NCI-H2227 (cell line): ENCODE measurements at regions not wholly inside any gene's neighbourhood (a gene's known extent, or its start where the extent isn't known, plus 50 kb on each side); places are given as distances from the start of the nearest gene placed in this dataset.

Experiments used
- DNase-seq: peaks from one replicate; lab custom pipeline; 2025; ENCODE audit not compliant: unreplicated experiment; lab: John Stamatoyannopoulos, UW

DNA sequence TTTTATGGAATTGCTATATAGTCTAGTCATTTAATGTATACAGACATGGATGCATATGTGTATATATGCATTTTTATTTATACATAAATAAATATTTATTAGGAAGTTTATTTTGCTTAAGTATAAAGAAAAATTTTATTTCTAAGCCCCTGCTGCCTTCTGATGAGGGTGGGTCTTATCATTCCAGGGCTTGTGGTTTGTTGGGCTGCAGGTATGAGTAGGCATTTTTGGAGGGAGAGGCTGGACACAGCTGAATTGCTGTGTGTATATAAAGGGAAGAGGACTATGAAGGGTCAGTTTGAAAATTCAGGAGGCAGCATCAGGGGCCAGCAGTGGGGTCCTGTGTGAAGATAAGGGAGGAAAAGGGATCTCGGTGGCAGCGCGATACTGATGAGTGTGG is 189.4 kb downstream of the TMEM182 start:
- no peak for DNase-seq

DNA sequence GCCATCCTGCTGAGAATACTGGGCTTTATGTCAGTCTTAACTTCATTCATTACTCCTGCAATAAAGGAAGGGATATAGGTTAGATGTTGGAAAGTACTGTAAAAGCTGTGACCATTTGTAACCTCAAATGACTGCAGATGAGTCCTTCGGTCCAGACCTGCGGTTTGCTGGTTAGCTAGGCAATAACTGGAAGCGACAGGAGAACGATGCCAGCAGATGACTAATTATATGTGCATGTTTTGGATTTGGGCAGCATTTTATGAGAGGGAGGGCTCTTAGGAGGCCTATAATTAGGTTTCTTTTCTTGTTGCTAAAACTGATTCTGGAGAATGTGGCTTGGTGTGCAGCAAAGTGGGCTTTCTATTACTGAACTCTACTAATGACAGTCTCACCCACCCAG is 205.6 kb downstream of the TMEM182 start:
- DNase-seq = no peak

DNA sequence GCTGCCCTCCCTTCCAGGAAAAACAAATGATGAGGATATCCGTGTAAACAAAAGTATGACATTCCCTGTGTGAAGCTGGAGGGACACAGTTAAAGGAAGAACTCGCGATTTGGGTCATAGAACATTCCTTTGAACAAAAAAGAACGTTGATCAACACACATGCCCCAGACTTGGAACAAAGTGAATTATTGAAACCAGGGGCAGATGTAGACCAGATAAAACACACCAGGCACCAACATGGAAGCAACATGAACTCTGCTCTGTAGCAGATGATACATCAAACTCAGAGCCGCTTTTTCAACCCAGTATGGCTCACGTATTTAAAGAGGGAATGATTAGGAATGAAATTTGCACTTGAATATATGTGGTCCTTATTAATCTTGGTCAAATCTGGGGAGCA is 206.5 kb downstream of the TMEM182 start:
- no peak for DNase-seq

DNA sequence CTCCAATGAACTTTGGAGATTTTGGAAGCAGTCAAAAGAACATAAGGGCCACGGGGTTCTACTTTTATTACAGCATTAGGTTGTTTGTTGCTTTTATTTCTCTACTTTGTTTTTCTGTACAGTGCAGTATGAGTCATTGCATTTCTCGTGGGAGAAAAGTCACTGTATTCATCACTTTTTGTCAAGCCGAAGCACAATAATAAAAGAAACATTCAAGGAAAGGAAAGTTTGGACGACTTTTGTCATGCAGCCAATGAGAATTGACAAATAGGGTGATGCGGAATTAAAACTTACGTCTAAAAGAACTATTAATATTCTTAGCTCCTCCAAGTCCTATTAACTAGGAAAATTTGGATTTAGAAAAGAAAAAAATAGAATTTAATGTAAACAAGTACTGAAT is 209.9 kb downstream of the TMEM182 start:
- DNase-seq = no peak

DNA sequence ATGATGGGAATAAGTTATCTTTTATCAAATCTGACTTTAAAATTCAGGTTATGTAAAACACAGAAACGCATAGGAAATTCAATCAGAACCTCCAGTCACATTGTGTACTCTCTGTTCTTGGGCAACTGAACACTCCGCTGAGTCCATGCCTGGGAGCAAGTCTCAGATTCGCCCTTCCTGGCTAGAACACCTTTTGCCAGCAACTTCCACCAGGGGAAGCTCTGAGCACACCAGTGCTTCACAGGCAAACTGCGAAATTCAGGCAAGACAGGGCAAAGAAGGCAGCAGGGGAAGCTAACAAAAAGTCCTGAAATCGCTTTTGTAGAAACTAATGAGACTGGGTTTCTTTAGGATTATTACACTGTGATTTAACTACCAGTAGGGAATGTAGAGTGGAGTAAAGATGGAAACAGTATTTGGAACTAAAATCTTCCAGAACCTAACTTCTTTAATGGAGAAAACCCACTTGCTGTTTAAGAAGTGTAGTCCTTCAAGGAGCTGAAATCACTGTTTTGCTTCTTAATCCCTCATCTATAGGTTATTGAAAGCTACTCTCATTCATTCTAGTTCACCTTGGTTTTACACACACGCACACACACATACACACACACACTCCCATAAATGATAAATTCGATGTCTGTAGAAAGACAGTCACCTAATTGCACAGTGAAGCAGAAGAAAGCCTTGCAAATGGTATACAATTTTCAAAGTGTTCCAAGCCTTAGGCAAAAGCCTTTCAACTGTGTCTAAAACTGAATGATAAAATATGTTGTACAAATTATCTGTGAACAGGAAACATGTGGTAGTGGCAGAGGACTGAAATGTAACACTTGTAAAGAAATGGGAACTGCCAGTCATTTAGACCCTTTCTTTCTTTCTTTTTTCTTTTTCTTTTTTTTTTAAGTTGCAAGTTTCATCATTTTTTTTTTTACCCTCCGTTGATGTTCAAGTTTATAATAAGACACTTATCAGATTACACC is 214.5 kb downstream of the TMEM182 start:
- DNase-seq = no peak

DNA sequence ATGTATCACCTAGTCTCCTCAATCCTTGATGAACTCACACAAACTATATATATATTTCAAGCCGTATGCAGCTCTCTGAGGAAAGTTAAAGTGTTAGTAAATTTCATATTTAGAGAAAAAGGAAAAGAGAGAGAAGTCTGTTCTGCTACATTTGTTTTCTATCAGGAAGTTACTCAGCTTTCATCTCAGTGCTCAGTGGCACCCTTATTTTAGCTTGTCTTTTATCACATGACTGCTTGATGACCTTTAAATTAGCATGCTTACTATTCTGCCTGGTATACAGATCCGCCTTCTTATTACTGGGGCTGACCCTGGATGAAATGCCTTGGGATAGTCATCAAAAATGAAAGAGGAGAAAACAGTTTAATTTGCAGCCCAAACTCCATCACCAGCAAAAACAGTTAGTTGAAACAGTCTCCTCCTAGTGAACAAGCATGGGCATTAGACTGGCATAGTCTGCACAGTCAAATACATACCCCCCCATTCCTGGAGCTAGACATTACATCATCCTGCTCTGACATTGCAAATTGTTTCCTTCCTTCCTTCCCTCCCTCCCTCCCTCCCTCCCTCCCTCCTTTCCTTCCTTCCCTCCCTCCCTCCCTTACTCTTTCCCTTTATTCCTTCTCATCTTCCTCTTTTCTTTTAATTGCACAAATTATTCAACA is 215.7 kb downstream of the TMEM182 start:
- DNase-seq = no peak

DNA sequence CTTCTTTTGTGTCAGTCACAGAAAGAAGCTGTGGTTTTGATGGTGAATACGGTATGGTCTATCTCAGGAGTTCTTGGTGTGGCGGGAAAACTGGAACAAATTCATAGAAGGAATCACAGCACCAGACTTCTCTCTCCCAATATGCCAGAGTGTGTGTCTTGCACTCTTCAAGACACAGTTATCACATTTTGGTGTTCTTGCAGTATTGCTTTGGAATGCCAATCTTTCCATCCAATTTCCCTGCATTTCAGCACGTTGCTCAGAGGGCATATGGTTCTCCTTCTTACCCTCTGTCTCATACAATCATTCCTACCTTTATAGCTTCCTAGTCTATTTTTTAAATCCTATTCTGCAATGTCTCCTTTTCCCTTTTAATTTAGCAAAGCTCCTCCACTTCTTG is 216.3 kb downstream of the TMEM182 start:
- DNase-seq = no peak

DNA sequence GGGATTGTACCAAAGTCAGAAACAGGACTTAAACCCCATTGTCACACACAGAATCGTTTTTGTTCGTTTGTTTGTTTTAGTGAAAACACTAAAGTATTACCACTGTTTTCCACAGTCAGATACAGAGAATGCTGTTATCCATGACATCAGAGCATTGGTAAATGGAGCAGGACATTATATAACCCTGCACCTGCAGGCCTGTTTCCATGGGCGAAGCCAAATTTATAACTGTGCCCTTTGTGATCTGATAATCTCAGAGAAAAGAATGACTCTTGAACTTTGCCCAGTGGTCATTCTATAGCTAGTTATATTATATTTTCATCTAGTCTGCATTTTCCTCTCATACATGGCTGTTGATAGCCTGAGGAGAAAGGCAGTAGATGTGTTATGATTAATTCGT is 217.6 kb downstream of the TMEM182 start:
- DNase-seq = no peak

DNA sequence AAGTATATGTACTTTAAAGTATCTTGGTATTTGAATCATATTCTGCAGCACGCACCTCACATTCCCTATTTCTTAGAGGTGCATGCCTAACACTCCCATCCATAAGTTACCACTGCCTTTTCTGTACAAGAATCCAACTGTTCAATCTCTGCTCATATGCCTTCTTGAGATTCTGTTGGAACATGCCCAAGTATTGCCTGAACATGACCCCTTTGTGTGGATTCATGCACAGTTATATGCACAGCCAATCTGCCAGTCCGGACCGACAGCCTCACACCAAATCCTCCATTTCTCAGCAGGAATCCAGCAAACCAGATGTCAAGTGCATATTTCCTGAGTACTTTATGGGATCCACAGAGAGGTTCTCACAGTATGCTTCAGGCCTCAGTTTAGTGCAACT is 222.0 kb downstream of the TMEM182 start:
- no peak for DNase-seq

DNA sequence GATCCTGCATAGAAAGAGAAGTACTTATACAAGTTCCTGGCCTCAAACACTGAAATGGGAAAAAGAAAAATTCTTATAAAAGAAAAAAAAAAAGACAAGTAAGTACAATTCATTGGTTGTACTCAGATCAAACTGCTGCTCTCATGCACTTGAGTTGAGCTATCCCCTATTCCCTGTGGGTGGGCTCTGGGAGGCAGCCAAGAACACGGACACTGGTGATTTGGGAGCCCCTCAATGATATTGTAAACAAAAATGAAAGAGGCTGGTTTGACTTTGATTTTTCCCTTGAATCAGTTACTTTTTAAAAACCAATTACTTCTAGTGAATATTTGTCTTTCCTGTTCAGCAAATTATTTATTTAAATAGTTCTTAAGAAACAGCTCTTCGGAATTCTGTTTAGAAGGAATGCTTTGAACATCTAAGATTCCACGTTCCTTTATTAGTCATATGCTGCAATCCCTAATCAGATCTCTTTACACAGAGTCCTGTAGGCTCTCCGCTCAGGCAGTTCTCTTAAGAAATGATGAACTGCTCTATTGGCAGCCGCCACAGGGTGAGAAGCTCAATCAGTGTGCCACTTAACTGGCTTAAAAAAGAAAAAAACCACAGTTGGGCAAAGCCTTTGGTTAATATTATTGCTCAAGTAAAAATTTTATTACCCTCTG is 225.1 kb downstream of the TMEM182 start:
- no peak for DNase-seq

DNA sequence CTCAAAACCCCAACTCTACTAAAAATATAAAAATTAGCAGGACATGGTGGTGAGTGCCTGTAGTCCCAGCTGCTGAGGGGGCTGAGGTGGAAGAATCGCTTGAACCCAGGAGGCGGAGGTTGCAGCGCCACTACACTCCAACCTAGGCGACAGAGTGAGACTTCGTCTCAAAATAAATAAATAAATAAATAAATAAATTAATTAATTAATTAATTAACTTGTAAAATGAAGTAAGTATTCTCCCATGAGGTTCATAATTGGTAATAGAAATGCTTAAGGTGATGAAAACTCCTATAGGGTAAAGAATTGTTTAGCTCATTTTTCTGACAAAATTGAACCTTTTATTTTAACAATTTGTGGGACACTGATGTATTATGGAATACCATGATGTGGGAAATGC is 230.8 kb downstream of the TMEM182 start:
- DNase-seq = no peak

DNA sequence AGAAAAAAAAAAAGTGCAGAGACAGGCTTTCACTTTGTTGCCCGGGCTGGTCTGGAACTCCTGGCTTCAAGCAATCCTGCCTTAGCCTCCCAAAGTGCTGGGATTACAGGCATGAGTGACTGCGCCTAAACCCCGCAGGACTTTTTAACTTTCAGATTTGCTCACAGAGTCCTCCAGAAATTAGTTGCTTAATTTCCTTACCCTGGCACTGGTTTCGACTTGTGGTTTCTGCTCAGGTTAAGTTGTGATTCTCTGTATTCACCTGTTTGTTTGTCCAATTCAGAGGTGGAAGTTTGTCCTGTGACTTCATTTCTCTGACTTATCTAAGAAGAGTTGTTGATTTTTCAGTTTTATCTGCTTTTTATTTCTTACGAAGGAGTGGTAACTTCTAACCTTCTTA is 238.1 kb downstream of the TMEM182 start:
- no peak for DNase-seq

DNA sequence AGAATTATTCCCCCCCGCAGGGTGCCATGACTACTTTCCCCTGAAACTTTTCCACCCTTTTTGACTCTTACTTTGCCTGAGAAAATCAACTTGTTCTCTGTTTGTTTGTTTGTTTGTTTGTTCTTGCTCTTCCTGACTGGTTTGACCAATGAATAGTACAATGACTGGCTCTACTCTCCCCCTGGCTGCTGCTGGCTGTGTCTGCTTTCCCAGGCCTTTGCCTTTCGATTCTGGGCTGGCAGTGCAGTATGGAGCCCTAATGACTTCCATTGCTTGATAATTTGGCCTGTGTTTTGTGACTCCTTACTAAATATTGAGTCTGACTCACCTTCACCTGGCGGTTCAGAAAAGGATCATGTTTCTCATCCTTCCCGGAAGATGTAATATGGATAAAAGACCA is 241.1 kb downstream of the TMEM182 start:
- DNase-seq = no peak

DNA sequence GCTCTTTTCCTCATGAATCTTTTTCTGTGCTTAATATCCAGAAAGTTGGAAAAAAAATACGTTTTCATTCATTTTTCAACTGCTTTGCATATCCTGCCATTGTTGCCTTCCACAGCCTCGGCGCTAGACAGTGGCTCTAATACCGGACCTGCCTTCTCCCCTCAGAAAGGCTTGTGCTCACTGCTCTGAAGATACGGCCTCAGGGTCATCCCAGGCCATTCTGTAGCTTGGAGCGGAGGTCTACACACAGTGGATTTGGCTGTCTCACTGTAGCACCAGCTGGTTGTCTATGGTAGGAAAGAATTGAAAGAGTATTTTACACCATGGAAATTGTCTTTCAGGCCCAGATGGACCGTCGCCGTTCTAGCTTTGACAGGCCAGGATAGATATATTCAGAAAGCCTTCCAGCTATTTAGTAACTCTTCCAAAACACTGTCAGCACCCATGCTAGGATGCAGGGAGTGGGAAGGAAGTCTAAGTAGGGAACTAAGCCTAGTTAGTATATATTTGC is 242.0 kb downstream of the TMEM182 start:
- DNase-seq = no peak

DNA sequence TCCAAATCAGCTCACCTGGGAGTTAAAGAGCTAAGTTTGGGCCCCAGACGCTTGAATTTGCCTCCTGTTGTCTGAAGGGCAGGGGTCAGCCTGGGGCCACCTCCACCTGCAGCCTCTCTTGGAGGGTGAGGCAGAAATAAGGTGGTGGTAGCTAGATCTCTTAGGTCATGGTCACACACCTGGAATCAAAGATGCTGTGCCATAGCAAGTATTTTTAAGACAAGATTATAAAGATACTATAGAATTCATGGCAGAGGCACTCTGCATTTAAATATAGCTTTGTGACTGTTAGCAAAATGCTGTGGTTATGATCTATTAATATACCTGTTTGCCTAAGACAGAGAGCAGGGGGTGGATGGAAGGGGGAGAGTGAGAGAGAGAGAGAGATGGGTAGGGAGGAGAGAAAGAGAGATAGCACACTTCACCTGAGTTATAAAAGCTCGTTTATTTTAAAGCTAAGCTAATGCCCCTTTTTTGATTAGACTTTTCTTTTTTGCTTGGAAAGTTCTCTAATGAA is 242.7 kb downstream of the TMEM182 start:
- no peak for DNase-seq

DNA sequence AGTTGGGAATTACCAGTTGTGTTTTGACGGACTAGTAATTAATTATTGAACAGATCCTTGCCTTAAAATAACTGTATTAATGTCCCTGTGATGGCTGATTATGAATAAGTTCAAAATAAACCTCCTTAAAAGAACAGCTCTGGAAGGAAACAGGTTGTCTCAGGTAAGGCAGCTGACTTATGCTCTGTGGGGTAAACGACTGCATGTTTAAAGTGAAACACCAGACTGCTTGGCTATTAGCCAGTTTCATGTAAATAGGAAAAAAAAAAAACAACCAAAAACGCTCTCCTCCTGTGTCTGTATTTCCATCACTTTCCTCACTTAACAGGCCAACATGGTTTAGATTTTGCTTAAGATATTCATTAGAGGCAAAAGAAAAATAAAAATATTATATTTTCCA is 243.6 kb downstream of the TMEM182 start:
- no peak for DNase-seq

DNA sequence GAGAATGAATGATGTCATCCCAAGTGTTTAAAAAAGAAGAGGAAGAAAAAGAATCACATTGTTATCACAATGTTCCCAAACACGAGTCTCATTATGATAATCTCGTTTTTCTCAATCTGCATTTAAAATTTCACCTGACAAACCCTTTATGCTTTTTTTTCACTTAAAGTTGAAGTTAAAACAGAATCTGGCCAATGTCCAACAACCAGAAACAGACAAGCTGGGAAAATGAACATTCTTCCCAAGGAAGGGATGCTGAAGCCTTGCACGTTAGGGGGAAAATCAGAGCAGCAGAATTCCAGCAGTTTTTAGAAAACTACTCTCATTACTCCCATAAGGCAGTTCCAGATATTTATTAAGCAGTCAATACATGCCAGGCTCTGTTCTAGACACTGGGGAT is 245.3 kb downstream of the TMEM182 start:
- no peak for DNase-seq

DNA sequence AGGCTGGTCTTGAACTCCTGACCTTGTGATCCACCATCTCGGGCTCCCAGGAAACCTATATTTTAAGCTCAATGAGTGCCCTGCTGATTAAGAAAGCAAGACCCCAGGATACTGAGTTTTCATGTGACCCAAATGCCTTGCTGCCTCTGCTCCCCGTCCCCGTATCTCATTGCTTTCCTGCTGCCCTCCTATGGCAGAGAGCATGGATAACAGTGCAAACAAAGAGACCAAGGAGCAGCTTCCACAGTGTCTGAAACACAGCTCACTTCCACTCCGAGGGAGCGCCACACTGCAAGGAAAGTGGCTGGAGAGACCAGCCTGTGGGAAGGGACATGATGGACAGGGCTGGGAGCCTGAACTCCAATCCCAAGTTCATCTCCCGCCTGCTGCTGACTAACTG is 246.8 kb downstream of the TMEM182 start:
- no peak for DNase-seq

DNA sequence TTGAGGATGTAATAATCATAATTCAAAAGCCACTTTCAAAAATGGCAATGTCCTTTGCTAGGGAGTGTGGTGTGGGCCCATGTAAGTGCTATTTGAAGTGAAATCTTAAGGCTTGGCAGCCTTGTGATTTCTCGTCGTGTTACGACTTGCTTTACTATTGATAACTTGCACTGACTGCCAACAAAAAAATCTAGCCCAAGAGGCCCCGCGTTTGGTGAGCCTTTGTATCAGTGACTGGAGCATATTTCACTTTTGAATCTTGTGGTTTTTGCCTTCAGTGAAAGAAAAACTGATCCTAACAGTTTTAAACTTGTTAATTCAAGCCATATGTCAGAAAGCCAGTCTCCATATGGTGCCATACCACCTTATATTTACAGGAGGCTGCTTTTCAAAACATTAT is 248.0 kb downstream of the TMEM182 start:
- no peak for DNase-seq

DNA sequence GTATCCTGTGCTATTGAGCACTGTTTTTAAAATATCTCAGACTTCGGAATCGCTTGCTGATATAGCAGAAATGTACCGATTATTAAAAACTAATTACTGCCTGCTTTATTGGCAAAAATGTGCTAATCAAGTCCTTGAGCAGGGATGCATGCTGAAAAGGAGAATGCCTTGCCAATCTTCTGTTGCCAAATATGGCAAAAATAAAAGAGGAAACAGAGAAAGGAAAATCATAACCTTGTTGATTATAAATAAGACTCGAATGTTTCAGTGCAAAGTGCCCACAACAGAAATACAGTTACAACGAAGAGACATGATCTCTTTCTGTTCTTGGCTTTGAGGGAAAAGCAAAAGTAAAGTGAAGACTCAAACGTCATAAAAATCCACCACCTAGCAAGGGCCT is 248.5 kb downstream of the TMEM182 start:
- DNase-seq = no peak

DNA sequence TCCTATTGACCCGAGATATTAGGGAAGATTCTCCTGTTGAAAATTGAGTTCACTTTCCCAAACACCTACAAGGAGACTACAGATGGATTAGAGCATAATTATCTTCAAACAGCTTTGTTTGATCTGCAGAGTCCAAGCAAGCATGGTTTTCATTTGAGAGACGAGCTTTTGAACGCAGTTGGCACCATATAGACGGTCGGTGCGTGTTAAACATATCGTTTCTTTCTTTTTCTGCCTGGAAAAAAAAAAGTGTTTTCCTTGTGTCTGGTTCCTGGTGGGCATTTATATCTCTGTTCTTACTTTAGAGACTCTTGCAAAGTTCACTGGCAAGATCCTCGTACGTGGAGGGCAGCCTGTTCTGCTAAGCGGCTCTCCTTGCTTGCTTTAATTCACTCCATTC is 248.9 kb downstream of the TMEM182 start:
- DNase-seq = no peak

DNA sequence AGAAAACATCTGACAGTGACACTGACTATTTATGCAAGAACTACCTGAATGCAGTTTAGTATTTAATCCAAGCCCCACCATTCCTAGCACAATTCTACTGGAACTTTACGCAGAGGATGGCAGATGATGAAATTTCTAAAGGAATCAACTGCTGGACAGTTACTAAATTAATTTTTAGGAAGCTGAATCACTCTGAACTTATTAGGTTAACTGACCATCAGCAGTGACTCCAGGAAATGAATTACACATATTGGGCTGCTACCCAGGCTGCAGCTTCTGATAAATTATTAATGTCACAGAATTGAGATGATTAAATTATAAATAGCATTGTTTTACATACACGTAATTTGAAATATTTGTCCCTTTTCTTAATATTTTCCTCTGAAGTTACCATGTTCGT is 250.8 kb downstream of the TMEM182 start:
- DNase-seq = no peak
